Progenitor cell of endocrine pancreas (in vitro differentiated cells): ENCODE measurements at regions not wholly inside any gene's neighbourhood (a gene's known extent, or its start where the extent isn't known, plus 50 kb on each side); places are given as distances from the start of the nearest gene placed in this dataset.

Source experiments
- DNase-seq: peaks from one replicate; pipeline ENCODE4 v3.0.0; 2021; ENCODE audit warnings: low spot score; ENCODE audit not compliant: unreplicated experiment
- H3K27ac Mint-ChIP-seq: 2 replicates; pipeline ENCODE4 v1.8.0; 2021; ENCODE audit warnings: mild to moderate bottlenecking, moderate library complexity, mixed read lengths
- H3K27me3 Mint-ChIP-seq: 2 replicates; pipeline ENCODE4 v1.8.0; 2021; ENCODE audit warnings: mixed read lengths
- H3K36me3 Mint-ChIP-seq: 2 replicates; pipeline ENCODE4 v1.8.0; 2022; ENCODE audit warnings: mixed read lengths; ENCODE audit not compliant: insufficient read depth
- H3K4me1 Mint-ChIP-seq: 2 replicates; pipeline ENCODE4 v1.8.0; 2021; ENCODE audit warnings: low read depth, mixed read lengths
- H3K4me3 Mint-ChIP-seq: 2 replicates; pipeline ENCODE4 v1.8.0; 2021; ENCODE audit warnings: low read depth, mild to moderate bottlenecking, moderate library complexity, mixed read lengths
- H3K9me3 Mint-ChIP-seq: 2 replicates; pipeline ENCODE4 v1.8.0; 2021; ENCODE audit warnings: low read depth, mixed read lengths
- TF ChIP-seq, protein P1 (sequence below): fragments of 200-600 bp; sonication (generic); IDR thresholded peaks from one replicate; pipeline ENCODE4 v1.5.0; 2021; ENCODE audit warnings: antibody characterized with exemption, mild to moderate bottlenecking; ENCODE audit not compliant: unreplicated experiment

- Mint-ChIP-seq H3K4me1 (peaks cover 9% of the 10 kb centered on the region), H3K27ac (no peak overlapping the region), H3K4me3 (no peak overlapping the region), H3K36me3 (no peaks in the 10 kb centered on the region), H3K9me3 (no peaks in the 10 kb centered on the region), H3K27me3 (peaks cover 30% of the 10 kb centered on the region)
- DNase-seq: no peak
- TF ChIP-seq, protein P1, sequence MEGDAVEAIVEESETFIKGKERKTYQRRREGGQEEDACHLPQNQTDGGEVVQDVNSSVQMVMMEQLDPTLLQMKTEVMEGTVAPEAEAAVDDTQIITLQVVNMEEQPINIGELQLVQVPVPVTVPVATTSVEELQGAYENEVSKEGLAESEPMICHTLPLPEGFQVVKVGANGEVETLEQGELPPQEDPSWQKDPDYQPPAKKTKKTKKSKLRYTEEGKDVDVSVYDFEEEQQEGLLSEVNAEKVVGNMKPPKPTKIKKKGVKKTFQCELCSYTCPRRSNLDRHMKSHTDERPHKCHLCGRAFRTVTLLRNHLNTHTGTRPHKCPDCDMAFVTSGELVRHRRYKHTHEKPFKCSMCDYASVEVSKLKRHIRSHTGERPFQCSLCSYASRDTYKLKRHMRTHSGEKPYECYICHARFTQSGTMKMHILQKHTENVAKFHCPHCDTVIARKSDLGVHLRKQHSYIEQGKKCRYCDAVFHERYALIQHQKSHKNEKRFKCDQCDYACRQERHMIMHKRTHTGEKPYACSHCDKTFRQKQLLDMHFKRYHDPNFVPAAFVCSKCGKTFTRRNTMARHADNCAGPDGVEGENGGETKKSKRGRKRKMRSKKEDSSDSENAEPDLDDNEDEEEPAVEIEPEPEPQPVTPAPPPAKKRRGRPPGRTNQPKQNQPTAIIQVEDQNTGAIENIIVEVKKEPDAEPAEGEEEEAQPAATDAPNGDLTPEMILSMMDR: no peak
Observed at GRCh38 chr10:3943695-3944257, 158.8 kb upstream of the KLF6 start.

DNA sequence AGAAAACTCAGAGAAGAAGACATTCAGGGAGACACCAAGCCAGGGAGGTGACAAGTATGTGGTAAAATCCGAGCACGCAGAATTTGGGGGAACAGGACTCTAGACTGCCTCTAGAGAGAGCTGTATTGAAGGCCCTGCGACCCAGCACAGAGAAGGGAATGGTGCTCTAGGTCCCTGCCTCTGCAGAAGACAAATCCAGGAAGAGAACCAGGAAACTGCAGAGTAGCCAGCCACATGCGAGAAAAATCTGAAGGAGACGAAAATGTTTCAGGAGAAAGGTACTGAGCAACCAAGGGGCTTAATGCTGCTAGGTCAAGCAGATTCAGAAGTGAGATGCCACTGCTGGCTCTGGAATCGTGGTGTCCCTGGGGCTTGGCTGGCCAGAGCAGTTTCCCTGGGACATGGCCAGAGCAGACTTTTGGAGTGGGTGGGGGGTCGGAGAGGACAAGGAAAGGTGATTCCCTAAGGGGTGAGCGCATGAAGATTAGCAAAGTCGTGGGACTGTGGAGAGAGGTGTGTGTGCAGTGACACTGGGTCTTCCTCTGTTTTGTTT, 158.0 kb upstream of the KLF6 start:
- peaks cover 29% of the 10 kb centered on the region for H3K27me3 Mint-ChIP-seq
- no peak overlapping the region for H3K27ac Mint-ChIP-seq
- TF ChIP-seq, protein P1: no peak
- no peak overlapping the region for H3K4me3 Mint-ChIP-seq
- H3K36me3 Mint-ChIP-seq: no peaks in the 10 kb centered on the region
- DNase-seq: no peak
- peaks cover 9% of the 10 kb centered on the region for H3K4me1 Mint-ChIP-seq
- H3K9me3 Mint-ChIP-seq: no peaks in the 10 kb centered on the region

- no peaks in the 10 kb centered on the region for H3K9me3 Mint-ChIP-seq
- DNase-seq: no peak
- H3K4me3 Mint-ChIP-seq: no peak overlapping the region
- H3K36me3 Mint-ChIP-seq: no peaks in the 10 kb centered on the region
- no peak overlapping the region for H3K27ac Mint-ChIP-seq
- H3K27me3 Mint-ChIP-seq: peaks cover 28% of the 10 kb centered on the region
- TF ChIP-seq, protein P1: no peak
- peaks cover 9% of the 10 kb centered on the region for H3K4me1 Mint-ChIP-seq
Observed at GRCh38 chr10:3941676-3942075, 156.7 kb upstream of the KLF6 start.

DNA sequence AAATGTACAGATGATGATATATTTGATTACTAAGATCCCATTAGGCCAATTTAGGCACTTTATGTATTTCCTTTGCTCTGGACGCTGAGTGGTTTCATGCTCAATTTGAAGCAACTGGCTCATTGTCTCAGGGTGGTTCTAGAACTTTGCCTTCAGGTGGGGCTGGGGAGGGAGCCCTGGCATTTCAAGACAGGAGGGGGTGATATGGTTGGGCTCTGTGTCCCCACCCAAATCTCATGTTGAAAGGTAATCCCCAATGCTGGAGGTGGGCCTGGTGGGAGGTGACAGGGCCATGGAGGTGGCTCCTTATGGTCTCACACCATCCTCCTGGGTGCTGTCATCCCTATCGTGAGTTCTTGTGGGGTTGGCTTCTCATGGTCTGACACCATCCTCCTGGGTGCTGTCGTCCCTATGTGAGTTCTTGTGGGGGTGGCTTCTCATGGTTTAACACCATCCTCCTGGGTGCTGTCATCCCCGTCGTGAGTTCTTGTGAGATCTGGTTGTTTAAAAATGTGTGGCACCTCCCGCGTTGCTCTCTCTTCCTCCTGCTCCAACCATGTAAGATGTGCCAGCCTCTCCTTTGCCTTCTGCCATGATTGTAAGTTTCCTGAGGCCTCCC, 151.5 kb upstream of the KLF6 start:
- H3K27ac Mint-ChIP-seq: no peak overlapping the region

DNA sequence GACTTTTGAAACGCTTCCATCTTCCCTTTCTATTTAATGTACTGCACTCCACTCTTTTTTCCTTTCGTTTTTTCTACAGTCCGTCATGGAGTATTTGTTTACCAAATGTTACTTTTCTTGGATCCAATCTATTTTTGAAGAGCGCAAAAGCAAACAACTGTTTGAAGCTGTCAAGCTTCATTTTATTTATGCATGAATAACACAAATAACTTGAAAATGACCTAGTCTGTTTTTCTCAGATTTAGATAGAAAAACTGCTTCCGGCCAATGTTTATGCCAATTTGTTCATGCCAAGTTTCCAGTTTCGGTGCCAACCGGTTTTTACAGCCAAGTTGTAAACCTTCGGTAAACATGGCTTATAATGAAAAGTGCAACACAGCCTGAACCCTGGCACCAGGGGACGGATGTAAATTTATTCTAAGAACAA, 150.9 kb upstream of the KLF6 start:
- no peak for DNase-seq
- no peaks in the 10 kb centered on the region for H3K36me3 Mint-ChIP-seq
- no peaks in the 10 kb centered on the region for H3K4me1 Mint-ChIP-seq
- H3K9me3 Mint-ChIP-seq: no peaks in the 10 kb centered on the region
- no peak overlapping the region for H3K4me3 Mint-ChIP-seq
- TF ChIP-seq, protein P1: no peak
- peaks cover 3% of the 10 kb centered on the region for H3K27me3 Mint-ChIP-seq
- H3K27ac Mint-ChIP-seq: no peak overlapping the region

More for the DNA sequence above, 151.5 kb upstream of the KLF6 start:
- Mint-ChIP-seq H3K4me1 (no peaks in the 10 kb centered on the region), H3K27me3 (peaks cover 8% of the 10 kb centered on the region), H3K9me3 (no peaks in the 10 kb centered on the region), H3K4me3 (no peak overlapping the region), H3K36me3 (no peaks in the 10 kb centered on the region)
- DNase-seq: no peak
- TF ChIP-seq, protein P1: no peak
